ENCODE measurements at regions not wholly inside any gene's neighbourhood (a gene's known extent, or its start where the extent isn't known, plus 50 kb on each side); places are given as distances from the start of the nearest gene placed in this dataset.

GRCh38 chr12:107612508-107612907 is 73.1 kb upstream of the PWP1 start:
- intact Hi-C loops (cut with DNase I), result no loop called here
- no peak for ATAC-seq
- no peak for DNase-seq

- intact Hi-C loops (cut with DNase I), result no loop called here
Observed at GRCh38 chr12:107616941-107617340, 68.7 kb upstream of the PWP1 start.

GRCh38 chr12:107618106-107618505 is 67.5 kb upstream of the PWP1 start:
- intact Hi-C loops (cut with DNase I), result no loop called here
- DNase-seq, result no peak
- no peak for ATAC-seq

More at GRCh38 chr12:107616941-107617340, 68.7 kb upstream of the PWP1 start:
- ATAC-seq, result no peak
- DNase-seq, result no peak

GRCh38 chr12:107619831-107620230 is 65.8 kb upstream of the PWP1 start:
- intact Hi-C loops (cut with DNase I), result no loop called here
- DNase-seq (no peak), ATAC-seq (no peak)

GRCh38 chr12:107622001-107622400 is 63.6 kb upstream of the PWP1 start:
- no peak for ATAC-seq
- DNase-seq, result no peak
- intact Hi-C loops (cut with DNase I), result no loop called here

GRCh38 chr12:107624493-107624892 is 61.1 kb upstream of the PWP1 start:
- DNase-seq, result no peak
- intact Hi-C loops (cut with DNase I), result no loop called here
- ATAC-seq, result no peak

GRCh38 chr12:107631715-107632114 is 53.9 kb upstream of the PWP1 start:
- DNase-seq (no peak), ATAC-seq (no peak)
- intact Hi-C loops (cut with DNase I), result no loop called here

GRCh38 chr12:107632246-107632645 is 53.4 kb upstream of the PWP1 start:
- DNase-seq (no peak), ATAC-seq (no peak)
- intact Hi-C loops (cut with DNase I), result no loop called here

GRCh38 chr12:107634530-107634929 is 51.1 kb upstream of the PWP1 start:
- ATAC-seq, result no peak

GRCh38 chr12:107635139-107635538 is 50.5 kb upstream of the PWP1 start:
- intact Hi-C loops (cut with DNase I), result no loop called here
- no peak for ATAC-seq

More at GRCh38 chr12:107634530-107634929, 51.1 kb upstream of the PWP1 start:
- intact Hi-C loops (cut with DNase I), result no loop called here
- DNase-seq, result no peak

More at GRCh38 chr12:107635139-107635538, 50.5 kb upstream of the PWP1 start:
- DNase-seq, result no peak

All from left cardiac atrium (tissue), 4 donors.